NT2/D1 (cell line): ENCODE measurements at regions not wholly inside any gene's neighbourhood (a gene's known extent, or its start where the extent isn't known, plus 50 kb on each side); places are given as distances from the start of the nearest gene placed in this dataset.

Experiments used
- DNase-seq: peaks from one replicate; pipeline ENCODE4 v3.0.0-alpha.2; 2011; ENCODE audit warnings: low read depth, low spot score
- H3K27me3 ChIP-seq: 2 replicates; pipeline ENCODE4 v1.6.0; 2011; ENCODE audit warnings: mild to moderate bottlenecking; ENCODE audit not compliant: insufficient read length, insufficient read depth
- H3K36me3 ChIP-seq: 2 replicates; pipeline ENCODE4 v1.6.1; 2011; ENCODE audit warnings: mild to moderate bottlenecking, low read length, mixed read lengths; ENCODE audit not compliant: insufficient read depth, insufficient read length
- H3K4me1 ChIP-seq: 2 replicates; pipeline ENCODE4 v1.5.1; 2011; ENCODE audit not compliant: insufficient read depth, insufficient read length
- H3K4me3 ChIP-seq: 2 replicates; pipeline ENCODE4 v1.5.1; 2011; ENCODE audit warnings: low read depth; ENCODE audit not compliant: insufficient read length
- H3K9ac ChIP-seq: 2 replicates; pipeline ENCODE4 v1.6.0; 2011; ENCODE audit warnings: low read depth; ENCODE audit not compliant: insufficient read length
- H3K9me3 ChIP-seq: 2 replicates; pipeline ENCODE4 v1.5.1; 2011; ENCODE audit warnings: mild to moderate bottlenecking, low read length; ENCODE audit not compliant: insufficient read depth
- SUZ12 ChIP-seq: IDR thresholded peaks from 2 replicates; pipeline ENCODE4 v1.6.1; 2011; ENCODE audit not compliant: insufficient read length, insufficient read depth; ENCODE audit errors: extremely low read depth
- YY1 ChIP-seq: IDR thresholded peaks from 2 replicates; pipeline ENCODE4 v1.6.1; 2011; ENCODE audit not compliant: insufficient read length, insufficient read depth
- ZNF274 ChIP-seq: IDR thresholded peaks from 2 replicates; pipeline ENCODE4 v1.6.1; 2011; ENCODE audit warnings: mild to moderate bottlenecking, low read depth, low read length

DNA sequence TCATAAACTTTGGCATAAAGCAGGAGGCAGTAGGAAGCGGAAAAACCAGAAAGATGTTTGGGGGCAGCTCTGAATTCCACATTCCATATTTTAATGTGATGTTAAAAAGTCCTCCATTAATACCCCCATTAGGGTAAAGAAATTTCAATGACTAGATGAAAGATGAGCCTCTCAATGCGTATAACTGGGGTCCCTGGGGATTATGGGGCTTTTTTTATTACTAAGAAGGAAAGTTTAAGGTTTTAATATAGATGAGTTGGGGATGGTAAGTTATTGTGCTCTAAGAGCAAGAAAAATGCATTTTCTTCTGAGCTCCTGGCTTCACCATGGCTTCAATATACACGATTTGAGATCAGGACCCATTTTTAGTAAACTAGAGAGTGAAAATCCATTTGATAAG lies 321.9 kb downstream of the CDK5RAP2 start:
- no peak overlapping the region for H3K9ac ChIP-seq
- no peak for TF ChIP-seq ZNF274
- TF ChIP-seq YY1: no peak
- no peak for TF ChIP-seq SUZ12
- no peaks in the 10 kb centered on the region for H3K9me3 ChIP-seq
- no peaks in the 10 kb centered on the region for H3K4me1 ChIP-seq
- H3K4me3 ChIP-seq: no peak overlapping the region
- DNase-seq: no peak
- no peaks in the 10 kb centered on the region for H3K27me3 ChIP-seq
- H3K36me3 ChIP-seq: no peaks in the 10 kb centered on the region

DNA sequence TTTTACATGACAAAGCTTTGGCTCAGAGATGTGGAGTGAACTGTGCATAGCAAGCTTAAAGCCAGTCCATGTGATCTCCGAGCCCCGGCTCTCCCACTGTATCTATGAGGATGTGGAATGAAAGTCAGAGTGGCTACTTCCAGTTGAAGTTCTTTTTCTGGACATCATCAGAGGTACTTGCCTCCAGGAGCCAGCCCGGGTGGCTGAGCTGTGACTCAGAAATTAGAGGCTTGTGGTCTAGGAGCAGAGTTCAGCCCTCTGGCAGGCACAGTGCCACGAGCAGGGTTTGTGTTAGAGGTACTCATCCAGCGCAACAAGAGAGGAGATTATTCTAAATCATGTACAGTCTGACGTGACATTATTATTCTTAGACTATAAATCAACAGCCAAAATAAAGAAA lies 322.5 kb downstream of the CDK5RAP2 start:
- H3K4me1 ChIP-seq: no peaks in the 10 kb centered on the region
- H3K9me3 ChIP-seq: no peaks in the 10 kb centered on the region
- H3K9ac ChIP-seq: no peak overlapping the region
- TF ChIP-seq ZNF274: no peak
- TF ChIP-seq YY1: no peak
- TF ChIP-seq SUZ12: no peak
- H3K27me3 ChIP-seq: no peaks in the 10 kb centered on the region
- no peaks in the 10 kb centered on the region for H3K36me3 ChIP-seq
- DNase-seq: no peak
- H3K4me3 ChIP-seq: no peak overlapping the region

DNA sequence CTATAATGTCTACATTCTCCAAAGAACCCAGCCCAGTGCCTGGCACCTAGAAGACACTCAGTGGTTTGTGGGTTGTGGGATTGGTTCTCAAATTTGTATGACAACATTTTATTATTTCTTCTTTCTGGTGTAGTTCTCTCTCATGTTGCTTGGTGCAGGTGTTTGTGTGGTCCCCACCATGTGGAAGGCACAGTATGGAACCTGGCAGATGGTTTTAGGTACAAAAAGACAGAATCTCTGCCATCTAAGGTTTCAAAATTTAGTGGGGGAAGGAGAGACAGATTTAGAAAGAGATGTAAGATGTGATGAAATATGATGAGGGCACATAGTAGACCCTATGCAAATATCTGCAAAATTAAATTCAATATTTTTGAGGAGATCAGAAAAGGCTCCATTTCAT lies 323.8 kb downstream of the CDK5RAP2 start:
- Histone ChIP-seq H3K27me3 (no peaks in the 10 kb centered on the region), H3K9me3 (no peaks in the 10 kb centered on the region), H3K9ac (no peak overlapping the region), H3K4me1 (no peaks in the 10 kb centered on the region), H3K4me3 (no peak overlapping the region), H3K36me3 (no peaks in the 10 kb centered on the region)
- DNase-seq: no peak
- TF ChIP-seq SUZ12 (no peak), ZNF274 (no peak), YY1 (no peak)

DNA sequence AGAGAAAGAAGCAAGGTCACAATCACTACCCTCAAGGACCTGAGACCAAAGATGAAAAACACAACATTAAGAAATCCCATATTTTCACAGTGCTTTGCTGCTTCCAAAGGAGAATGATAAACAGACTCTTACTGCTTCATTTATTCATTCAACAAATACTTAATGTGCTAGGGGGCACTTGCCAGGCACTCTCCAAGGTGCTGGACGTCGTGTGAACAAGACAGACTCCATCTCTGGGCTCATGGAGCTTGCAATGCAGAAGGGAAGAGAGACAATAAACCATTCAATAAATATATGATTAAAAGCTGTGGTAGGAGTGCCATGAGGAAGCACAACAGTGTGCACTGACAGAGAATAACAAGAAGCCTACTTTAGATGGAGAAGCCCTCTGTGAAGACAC lies 327.7 kb downstream of the CDK5RAP2 start:
- Histone ChIP-seq H3K9ac (no peak overlapping the region), H3K36me3 (no peaks in the 10 kb centered on the region), H3K9me3 (no peaks in the 10 kb centered on the region), H3K4me1 (no peaks in the 10 kb centered on the region), H3K27me3 (no peaks in the 10 kb centered on the region), H3K4me3 (no peak overlapping the region)
- no peak for DNase-seq
- TF ChIP-seq ZNF274 (no peak), YY1 (no peak), SUZ12 (no peak)

DNA sequence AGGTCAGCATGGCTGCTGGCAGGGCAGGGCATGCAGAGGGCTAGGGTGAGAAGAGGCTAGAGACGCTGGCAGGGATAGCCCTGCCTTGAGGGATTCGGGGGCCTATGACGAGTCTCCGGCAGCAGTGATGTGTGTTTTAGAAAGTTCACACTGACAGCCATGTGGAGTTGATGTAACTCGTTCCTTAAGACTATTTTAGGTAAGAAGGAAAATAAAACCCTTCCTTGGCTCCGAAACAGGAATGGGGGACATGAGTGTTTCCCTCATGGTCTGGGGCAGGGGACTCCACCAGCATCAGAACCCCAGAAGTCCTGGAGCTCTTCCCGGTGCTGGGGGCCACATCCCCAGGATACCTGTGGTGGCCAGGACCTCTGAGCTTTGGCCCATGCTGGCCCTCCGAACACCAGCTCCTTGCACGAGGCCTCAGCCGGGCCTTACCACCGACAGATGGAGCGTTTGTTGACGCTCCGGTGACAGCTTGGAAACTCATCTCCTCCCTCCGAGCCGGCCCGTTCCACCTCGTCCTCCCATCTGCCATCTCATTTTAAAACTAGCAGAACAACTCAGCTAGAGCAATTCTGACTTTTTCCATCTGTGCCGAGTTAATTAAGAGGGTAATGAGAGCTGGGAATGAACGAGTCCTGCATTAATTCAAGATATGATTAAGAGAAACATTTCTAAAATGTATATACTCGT lies 337.7 kb downstream of the CDK5RAP2 start:
- Histone ChIP-seq H3K9ac (no peak overlapping the region), H3K27me3 (no peaks in the 10 kb centered on the region), H3K4me1 (no peaks in the 10 kb centered on the region), H3K36me3 (no peaks in the 10 kb centered on the region), H3K4me3 (no peak overlapping the region), H3K9me3 (no peaks in the 10 kb centered on the region)
- DNase-seq: no peak
- TF ChIP-seq YY1: no peak
- no peak for TF ChIP-seq SUZ12
- TF ChIP-seq ZNF274: no peak

DNA sequence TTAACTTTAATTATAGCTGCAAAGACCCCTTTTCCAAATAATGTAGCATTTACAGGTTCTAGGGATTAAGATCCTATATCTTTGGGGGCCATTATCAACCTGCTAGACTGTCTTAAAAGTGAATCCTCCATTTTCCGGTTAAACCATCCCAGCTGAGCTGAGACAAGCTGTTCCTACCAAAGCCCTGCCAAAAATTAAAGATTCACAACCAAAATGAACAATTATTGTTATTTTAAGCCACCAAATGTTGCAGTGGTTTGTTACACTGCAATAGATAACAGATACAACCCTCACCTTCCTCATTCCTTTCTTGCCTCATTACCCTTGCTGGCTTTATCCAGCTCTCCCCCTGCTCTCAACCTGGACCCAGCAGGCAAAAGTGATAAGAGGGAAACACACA lies 343.4 kb downstream of the CDK5RAP2 start:
- no peak for TF ChIP-seq YY1
- TF ChIP-seq ZNF274: no peak
- TF ChIP-seq SUZ12: no peak
- Histone ChIP-seq H3K27me3 (no peaks in the 10 kb centered on the region), H3K9ac (no peak overlapping the region), H3K4me3 (no peak overlapping the region), H3K36me3 (no peaks in the 10 kb centered on the region), H3K9me3 (no peaks in the 10 kb centered on the region), H3K4me1 (no peaks in the 10 kb centered on the region)
- no peak for DNase-seq

DNA sequence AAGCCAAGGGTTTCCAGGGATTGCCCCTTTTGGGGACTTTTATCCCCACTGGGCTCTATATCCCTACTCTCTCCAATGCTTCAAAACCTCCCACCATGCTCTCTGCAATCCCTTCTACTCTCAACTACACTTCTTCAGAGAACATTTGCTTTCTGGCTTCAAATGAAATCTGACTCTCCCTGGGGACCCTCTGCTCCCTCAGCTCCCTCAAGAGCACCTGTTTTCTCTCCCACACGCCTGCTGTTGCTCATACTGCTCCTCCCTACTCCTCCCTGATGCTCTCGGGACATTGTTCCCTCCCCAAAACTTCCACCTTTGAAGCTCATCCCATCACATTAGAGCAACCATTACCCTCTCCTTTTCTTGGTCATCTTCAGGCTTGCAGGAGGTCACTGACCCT lies 344.9 kb downstream of the CDK5RAP2 start:
- no peak overlapping the region for H3K9ac ChIP-seq
- no peaks in the 10 kb centered on the region for H3K36me3 ChIP-seq
- no peak for DNase-seq
- H3K4me3 ChIP-seq: no peak overlapping the region
- peaks cover 2% of the 10 kb centered on the region for H3K27me3 ChIP-seq
- H3K4me1 ChIP-seq: no peaks in the 10 kb centered on the region
- no peaks in the 10 kb centered on the region for H3K9me3 ChIP-seq
- TF ChIP-seq ZNF274 (no peak), SUZ12 (no peak), YY1 (no peak)
